ENCODE measurements at regions not wholly inside any gene's neighbourhood (a gene's known extent, or its start where the extent isn't known, plus 50 kb on each side); places are given as distances from the start of the nearest gene placed in this dataset.

GRCh38 chr6:125529061-125529460, 220.4 kb upstream of the HEY2 start:
- no peak for TF ChIP-seq CTCF (IDR thresholded peaks at IDR 0.05; ENCODE audit: control insufficient read depth, extremely low read depth, insufficient read depth)
- H3K4me3 ChIP-seq (ENCODE audit: low read depth, low read length) = no peak overlapping the region
- DNase-seq (ENCODE audit: low read depth) = no peak

- no peak overlapping the region for H3K4me3 ChIP-seq (ENCODE audit: low read depth, low read length)
- TF ChIP-seq CTCF (IDR thresholded peaks at IDR 0.05; ENCODE audit: control insufficient read depth, extremely low read depth, insufficient read depth) = no peak
- DNase-seq (ENCODE audit: low read depth) = no peak
These were observed 215.6 kb upstream of the HEY2 start for GRCh38 chr6:125533710-125534397.

GRCh38 chr6:125534430-125535263, 214.8 kb upstream of the HEY2 start:
- TF ChIP-seq CTCF (IDR thresholded peaks at IDR 0.05; ENCODE audit: control insufficient read depth, extremely low read depth, insufficient read depth) = no peak
- no peak overlapping the region for H3K4me3 ChIP-seq (ENCODE audit: low read depth, low read length)
- DNase-seq (ENCODE audit: low read depth) = no peak

GRCh38 chr6:125537090-125537489, 212.3 kb upstream of the HEY2 start:
- no peak for DNase-seq (ENCODE audit: low read depth)
- H3K4me3 ChIP-seq (ENCODE audit: low read depth, low read length) = no peak overlapping the region
- TF ChIP-seq CTCF (IDR thresholded peaks at IDR 0.05; ENCODE audit: control insufficient read depth, extremely low read depth, insufficient read depth) = no peak

- no peak overlapping the region for H3K4me3 ChIP-seq (ENCODE audit: low read depth, low read length)
- no peak for DNase-seq (ENCODE audit: low read depth)
- no peak for TF ChIP-seq CTCF (IDR thresholded peaks at IDR 0.05; ENCODE audit: control insufficient read depth, extremely low read depth, insufficient read depth)
These were observed 209.5 kb upstream of the HEY2 start for GRCh38 chr6:125539892-125540291.

- TF ChIP-seq CTCF (IDR thresholded peaks at IDR 0.05; ENCODE audit: control insufficient read depth, extremely low read depth, insufficient read depth) = no peak
- no peak for DNase-seq (ENCODE audit: low read depth)
- no peak overlapping the region for H3K4me3 ChIP-seq (ENCODE audit: low read depth, low read length)
These were observed 204.6 kb upstream of the HEY2 start for GRCh38 chr6:125544819-125545218.
